ENCODE measurements at regions not wholly inside any gene's neighbourhood (a gene's known extent, or its start where the extent isn't known, plus 50 kb on each side); places are given as distances from the start of the nearest gene placed in this dataset.

DNA sequence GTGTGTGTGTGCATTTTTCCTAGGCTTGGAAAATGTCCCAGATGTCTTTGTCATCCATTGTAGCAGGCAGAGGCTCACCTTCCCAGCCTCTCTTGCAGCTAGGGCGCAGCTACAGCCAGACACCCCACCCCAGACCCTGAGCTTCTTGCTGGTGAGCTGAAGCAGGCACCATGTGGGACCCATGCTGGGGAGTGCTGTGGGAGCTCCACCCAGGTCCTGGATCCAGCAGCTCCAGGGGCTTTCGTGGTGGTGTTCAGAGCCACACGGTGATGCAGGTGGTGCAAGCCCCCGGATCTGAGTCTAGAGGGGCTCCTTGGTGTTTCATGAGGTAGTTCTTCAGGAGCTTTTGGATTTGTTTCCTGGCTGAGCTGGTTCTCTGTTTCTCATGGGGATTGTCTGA lies 56.0 kb upstream of the ZFP64 start:
- no peak overlapping the region for H3K4me3 ChIP-seq (ENCODE audit: control insufficient read depth, low read depth, low read length)
- no peak for DNase-seq (ENCODE audit: low read depth)
- TF ChIP-seq, protein P1, sequence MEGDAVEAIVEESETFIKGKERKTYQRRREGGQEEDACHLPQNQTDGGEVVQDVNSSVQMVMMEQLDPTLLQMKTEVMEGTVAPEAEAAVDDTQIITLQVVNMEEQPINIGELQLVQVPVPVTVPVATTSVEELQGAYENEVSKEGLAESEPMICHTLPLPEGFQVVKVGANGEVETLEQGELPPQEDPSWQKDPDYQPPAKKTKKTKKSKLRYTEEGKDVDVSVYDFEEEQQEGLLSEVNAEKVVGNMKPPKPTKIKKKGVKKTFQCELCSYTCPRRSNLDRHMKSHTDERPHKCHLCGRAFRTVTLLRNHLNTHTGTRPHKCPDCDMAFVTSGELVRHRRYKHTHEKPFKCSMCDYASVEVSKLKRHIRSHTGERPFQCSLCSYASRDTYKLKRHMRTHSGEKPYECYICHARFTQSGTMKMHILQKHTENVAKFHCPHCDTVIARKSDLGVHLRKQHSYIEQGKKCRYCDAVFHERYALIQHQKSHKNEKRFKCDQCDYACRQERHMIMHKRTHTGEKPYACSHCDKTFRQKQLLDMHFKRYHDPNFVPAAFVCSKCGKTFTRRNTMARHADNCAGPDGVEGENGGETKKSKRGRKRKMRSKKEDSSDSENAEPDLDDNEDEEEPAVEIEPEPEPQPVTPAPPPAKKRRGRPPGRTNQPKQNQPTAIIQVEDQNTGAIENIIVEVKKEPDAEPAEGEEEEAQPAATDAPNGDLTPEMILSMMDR (conservative IDR thresholded peaks at IDR 0.05; ENCODE audit: control insufficient read depth, insufficient read depth, low read depth, low read length), result no peak

DNA sequence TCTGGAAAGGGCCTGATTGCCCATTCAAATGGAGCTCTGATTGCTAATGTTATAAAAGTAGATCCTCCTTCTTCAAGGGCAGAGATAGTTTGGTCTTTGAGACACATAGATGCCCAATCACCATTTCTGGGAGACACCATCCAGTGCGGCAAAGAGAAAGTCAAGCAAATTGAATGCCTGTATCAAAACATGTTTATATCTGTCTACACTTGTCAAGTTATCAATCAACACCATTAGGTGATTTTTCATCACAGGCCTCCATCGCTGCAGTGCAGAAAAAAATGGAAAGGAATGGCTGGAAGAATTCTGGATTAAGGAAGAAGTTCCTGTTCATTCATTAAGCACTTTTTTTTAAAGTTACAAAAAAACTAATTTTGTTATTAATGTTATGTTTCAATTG lies 54.8 kb upstream of the ZFP64 start:
- no peak for DNase-seq (ENCODE audit: low read depth)
- H3K4me3 ChIP-seq (ENCODE audit: control insufficient read depth, low read depth, low read length), result no peak overlapping the region
- TF ChIP-seq, protein P1 (conservative IDR thresholded peaks at IDR 0.05; ENCODE audit: control insufficient read depth, insufficient read depth, low read depth, low read length), result no peak

DNA sequence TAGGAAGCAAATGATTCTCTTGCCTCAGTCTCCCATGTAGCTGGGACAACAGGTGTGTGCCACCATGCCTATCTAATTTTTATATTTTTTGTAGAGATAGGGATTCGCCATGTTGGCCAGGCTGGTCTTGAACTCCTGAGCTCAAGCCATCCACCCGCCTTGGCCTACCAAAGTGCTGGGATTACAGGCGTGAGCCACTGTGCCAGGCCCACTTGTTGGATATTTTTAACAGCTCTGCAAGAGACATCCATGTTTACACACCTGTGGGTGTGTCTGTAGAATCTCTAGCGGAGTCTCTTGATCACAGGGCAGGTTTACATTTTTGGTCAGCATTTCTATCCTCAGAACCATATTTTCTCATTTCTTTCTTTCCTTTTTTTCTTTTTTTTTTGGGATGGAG lies 53.1 kb upstream of the ZFP64 start:
- TF ChIP-seq, protein P1 (conservative IDR thresholded peaks at IDR 0.05; ENCODE audit: control insufficient read depth, insufficient read depth, low read depth, low read length), result no peak
- H3K4me3 ChIP-seq (ENCODE audit: control insufficient read depth, low read depth, low read length), result no peak overlapping the region
- no peak for DNase-seq (ENCODE audit: low read depth)

DNA sequence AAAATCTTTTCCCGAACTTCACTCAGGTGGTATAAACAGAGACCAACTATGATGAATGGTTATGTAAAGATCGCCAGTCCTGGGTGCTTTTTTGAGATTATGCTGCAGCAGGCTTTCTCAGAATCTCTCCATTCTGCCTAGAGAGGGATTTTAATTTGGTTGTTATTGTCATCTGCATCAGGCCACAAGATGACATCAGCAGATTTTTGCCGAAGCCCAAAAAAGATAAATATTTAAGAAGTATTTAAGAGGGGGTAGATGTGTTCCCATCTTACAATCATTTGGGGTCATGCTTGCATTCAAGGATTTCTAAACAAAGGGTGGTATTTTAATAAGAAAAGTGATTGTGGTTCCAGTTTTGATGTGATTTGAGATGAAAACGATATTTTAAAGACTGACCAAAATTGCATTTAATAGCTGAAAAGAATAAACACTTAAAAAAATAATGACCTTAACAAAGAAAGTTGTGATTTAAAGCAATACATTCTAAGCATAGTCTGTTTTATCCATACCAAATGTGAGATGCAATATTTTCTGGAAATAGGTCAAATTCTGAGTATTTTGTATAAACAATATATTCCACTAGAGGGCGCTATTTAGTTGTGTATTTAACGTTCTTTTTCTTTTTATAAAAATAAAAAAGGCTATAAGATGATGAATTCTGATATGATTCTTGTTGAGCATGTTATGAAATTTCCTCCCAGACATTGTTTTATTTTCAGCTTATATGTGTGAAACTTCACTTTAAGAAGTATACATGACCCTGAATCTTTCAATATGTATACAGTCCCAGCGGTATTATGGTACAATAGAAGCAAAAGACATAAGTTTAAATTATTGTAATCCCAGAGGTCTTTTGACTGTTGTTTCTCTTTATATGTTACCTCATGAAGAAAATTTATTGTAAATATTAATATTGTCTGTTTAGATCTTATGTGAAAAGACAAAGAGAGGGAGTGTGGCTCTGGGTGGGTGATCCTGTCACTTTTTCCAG lies 51.0 kb upstream of the ZFP64 start:
- H3K4me3 ChIP-seq (ENCODE audit: control insufficient read depth, low read depth, low read length), result no peak overlapping the region
- peak; percentile 20 for DNase-seq (ENCODE audit: low read depth)
- TF ChIP-seq, protein P1 (conservative IDR thresholded peaks at IDR 0.05; ENCODE audit: control insufficient read depth, insufficient read depth, low read depth, low read length), result peak; percentile 33
